ENCODE measurements at regions not wholly inside any gene's neighbourhood (a gene's known extent, or its start where the extent isn't known, plus 50 kb on each side); places are given as distances from the start of the nearest gene placed in this dataset.

GRCh38 chr7:26060733-26061677 lies 91.0 kb upstream of the NFE2L3 start:
- H3K4me3 ChIP-seq (ENCODE audit: low read length), result no peak overlapping the region
- TF ChIP-seq, protein P1, sequence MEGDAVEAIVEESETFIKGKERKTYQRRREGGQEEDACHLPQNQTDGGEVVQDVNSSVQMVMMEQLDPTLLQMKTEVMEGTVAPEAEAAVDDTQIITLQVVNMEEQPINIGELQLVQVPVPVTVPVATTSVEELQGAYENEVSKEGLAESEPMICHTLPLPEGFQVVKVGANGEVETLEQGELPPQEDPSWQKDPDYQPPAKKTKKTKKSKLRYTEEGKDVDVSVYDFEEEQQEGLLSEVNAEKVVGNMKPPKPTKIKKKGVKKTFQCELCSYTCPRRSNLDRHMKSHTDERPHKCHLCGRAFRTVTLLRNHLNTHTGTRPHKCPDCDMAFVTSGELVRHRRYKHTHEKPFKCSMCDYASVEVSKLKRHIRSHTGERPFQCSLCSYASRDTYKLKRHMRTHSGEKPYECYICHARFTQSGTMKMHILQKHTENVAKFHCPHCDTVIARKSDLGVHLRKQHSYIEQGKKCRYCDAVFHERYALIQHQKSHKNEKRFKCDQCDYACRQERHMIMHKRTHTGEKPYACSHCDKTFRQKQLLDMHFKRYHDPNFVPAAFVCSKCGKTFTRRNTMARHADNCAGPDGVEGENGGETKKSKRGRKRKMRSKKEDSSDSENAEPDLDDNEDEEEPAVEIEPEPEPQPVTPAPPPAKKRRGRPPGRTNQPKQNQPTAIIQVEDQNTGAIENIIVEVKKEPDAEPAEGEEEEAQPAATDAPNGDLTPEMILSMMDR (IDR thresholded peaks at IDR 0.05; ENCODE audit: insufficient read depth, low read depth, low read length, missing control alignments), result no peak
- no peak for DNase-seq (ENCODE audit: low read depth)

- DNase-seq (ENCODE audit: low read depth), result peak; percentile 72
- no peak overlapping the region for H3K4me3 ChIP-seq (ENCODE audit: low read length)
- TF ChIP-seq, protein P1 (IDR thresholded peaks at IDR 0.05; ENCODE audit: insufficient read depth, low read depth, low read length, missing control alignments), result peak; percentile 93
These were observed 90.1 kb upstream of the NFE2L3 start for GRCh38 chr7:26061678-26062603.

DNA sequence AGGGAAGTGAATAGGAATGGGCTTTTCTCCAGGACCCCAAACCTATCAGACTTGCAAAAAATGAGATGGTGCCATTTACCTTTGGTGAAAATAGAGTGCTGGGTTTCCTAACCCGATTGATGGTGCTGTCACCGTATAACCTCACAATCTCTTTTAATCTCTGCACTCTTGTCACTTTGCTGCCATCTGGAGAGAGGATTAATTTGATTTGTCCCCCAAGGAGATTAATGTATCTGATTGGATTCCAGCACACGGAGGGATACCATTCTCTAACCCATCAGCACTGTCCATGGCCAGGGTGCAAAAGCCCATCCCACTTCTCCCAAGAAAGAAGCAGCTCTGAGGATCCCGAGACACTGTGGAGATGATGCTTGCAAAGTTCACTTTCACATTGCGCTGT lies 86.3 kb upstream of the NFE2L3 start:
- TF ChIP-seq, protein P1 (IDR thresholded peaks at IDR 0.05; ENCODE audit: insufficient read depth, low read depth, low read length, missing control alignments), result no peak
- no peak for DNase-seq (ENCODE audit: low read depth)
- no peak overlapping the region for H3K4me3 ChIP-seq (ENCODE audit: low read length)

GRCh38 chr7:26066736-26067135 lies 85.3 kb upstream of the NFE2L3 start:
- TF ChIP-seq, protein P1 (IDR thresholded peaks at IDR 0.05; ENCODE audit: insufficient read depth, low read depth, low read length, missing control alignments), result no peak
- no peak for DNase-seq (ENCODE audit: low read depth)
- no peak overlapping the region for H3K4me3 ChIP-seq (ENCODE audit: low read length)

DNA sequence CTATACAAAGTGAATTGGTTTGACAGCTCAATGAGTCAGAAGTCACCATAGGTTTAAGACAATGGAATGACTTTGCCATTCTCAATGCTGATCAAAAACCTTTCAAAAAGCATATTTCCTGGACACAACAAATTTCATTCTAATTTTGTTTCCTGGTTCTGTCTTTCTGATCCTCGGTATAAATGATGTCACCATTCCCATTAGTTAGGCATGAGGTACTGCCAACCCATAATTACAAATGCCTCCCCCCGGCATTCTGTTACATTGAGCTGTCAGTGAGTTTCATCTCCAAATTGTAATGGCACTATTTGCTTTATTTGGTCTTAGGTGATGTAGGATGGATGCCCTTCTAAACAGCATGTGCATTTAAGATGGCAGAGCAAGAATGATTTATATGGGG lies 81.7 kb upstream of the NFE2L3 start:
- no peak for DNase-seq (ENCODE audit: low read depth)
- TF ChIP-seq, protein P1 (IDR thresholded peaks at IDR 0.05; ENCODE audit: insufficient read depth, low read depth, low read length, missing control alignments), result no peak
- no peak overlapping the region for H3K4me3 ChIP-seq (ENCODE audit: low read length)

GRCh38 chr7:26071622-26072456 lies 80.2 kb upstream of the NFE2L3 start:
- TF ChIP-seq, protein P1 (IDR thresholded peaks at IDR 0.05; ENCODE audit: insufficient read depth, low read depth, low read length, missing control alignments), result no peak
- no peak overlapping the region for H3K4me3 ChIP-seq (ENCODE audit: low read length)
- no peak for DNase-seq (ENCODE audit: low read depth)
